ENCODE measurements at regions not wholly inside any gene's neighbourhood (a gene's known extent, or its start where the extent isn't known, plus 50 kb on each side); places are given as distances from the start of the nearest gene placed in this dataset.

- no peak for DNase-seq
- intact Hi-C loops (cut with DNase I) = no loop called here
- H3K27ac ChIP-seq = no peak overlapping the region
- WGBS, 2 donors = 37 to 48% methylated on average over 2 of the region's 2 CpGs
- H3K36me3 ChIP-seq (replicated peaks in 1 of 2; ENCODE audit: insufficient read depth in 1 of 2, low read depth in 2 of 2) = no peaks in the 10 kb centered on the region
- no peak for ATAC-seq
- H3K4me3 ChIP-seq = no peak overlapping the region
- TF ChIP-seq POLR2A (IDR thresholded peaks at IDR 0.05) = no peak
- TF ChIP-seq, protein P1, sequence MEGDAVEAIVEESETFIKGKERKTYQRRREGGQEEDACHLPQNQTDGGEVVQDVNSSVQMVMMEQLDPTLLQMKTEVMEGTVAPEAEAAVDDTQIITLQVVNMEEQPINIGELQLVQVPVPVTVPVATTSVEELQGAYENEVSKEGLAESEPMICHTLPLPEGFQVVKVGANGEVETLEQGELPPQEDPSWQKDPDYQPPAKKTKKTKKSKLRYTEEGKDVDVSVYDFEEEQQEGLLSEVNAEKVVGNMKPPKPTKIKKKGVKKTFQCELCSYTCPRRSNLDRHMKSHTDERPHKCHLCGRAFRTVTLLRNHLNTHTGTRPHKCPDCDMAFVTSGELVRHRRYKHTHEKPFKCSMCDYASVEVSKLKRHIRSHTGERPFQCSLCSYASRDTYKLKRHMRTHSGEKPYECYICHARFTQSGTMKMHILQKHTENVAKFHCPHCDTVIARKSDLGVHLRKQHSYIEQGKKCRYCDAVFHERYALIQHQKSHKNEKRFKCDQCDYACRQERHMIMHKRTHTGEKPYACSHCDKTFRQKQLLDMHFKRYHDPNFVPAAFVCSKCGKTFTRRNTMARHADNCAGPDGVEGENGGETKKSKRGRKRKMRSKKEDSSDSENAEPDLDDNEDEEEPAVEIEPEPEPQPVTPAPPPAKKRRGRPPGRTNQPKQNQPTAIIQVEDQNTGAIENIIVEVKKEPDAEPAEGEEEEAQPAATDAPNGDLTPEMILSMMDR (IDR thresholded peaks at IDR 0.05) = no peak
- no peaks in the 10 kb centered on the region for H3K27me3 ChIP-seq
- no peaks in the 10 kb centered on the region for H3K4me1 ChIP-seq
- no peaks in the 10 kb centered on the region for H3K9me3 ChIP-seq
Observed at GRCh38 chr3:106839576-106840280, 537.5 kb upstream of the CCDC54 start.

GRCh38 chr3:106840319-106840718, 536.9 kb upstream of the CCDC54 start:
- intact Hi-C loops (cut with DNase I) = no loop called here
- ATAC-seq = no peak
- Histone ChIP-seq H3K27ac (no peak overlapping the region), H3K36me3 (replicated peaks in 1 of 2; ENCODE audit: insufficient read depth in 1 of 2, low read depth in 2 of 2) (no peaks in the 10 kb centered on the region), H3K27me3 (no peaks in the 10 kb centered on the region), H3K9me3 (no peaks in the 10 kb centered on the region), H3K4me1 (no peaks in the 10 kb centered on the region), H3K4me3 (no peak overlapping the region)
- no peak for DNase-seq
- TF ChIP-seq POLR2A (IDR thresholded peaks at IDR 0.05) = no peak
- TF ChIP-seq, protein P1 (IDR thresholded peaks at IDR 0.05) = no peak

- DNase-seq = no peak
- no peak for ATAC-seq
- intact Hi-C loops (cut with DNase I) = no loop called here
- WGBS, 2 donors = 20 to 29% methylated on average over 2 of the region's 2 CpGs
- TF ChIP-seq, protein P1 (IDR thresholded peaks at IDR 0.05) = no peak
- no peak for TF ChIP-seq POLR2A (IDR thresholded peaks at IDR 0.05)
- Histone ChIP-seq H3K9me3 (no peaks in the 10 kb centered on the region), H3K27ac (no peak overlapping the region), H3K36me3 (replicated peaks in 1 of 2; ENCODE audit: insufficient read depth in 1 of 2, low read depth in 2 of 2) (no peaks in the 10 kb centered on the region), H3K4me1 (no peaks in the 10 kb centered on the region), H3K27me3 (no peaks in the 10 kb centered on the region), H3K4me3 (no peak overlapping the region)
Observed at GRCh38 chr3:106842151-106842550, 535.1 kb upstream of the CCDC54 start.

GRCh38 chr3:106844638-106845037, 532.6 kb upstream of the CCDC54 start:
- Histone ChIP-seq H3K27me3 (no peaks in the 10 kb centered on the region), H3K9me3 (no peaks in the 10 kb centered on the region), H3K27ac (no peak overlapping the region), H3K4me1 (no peaks in the 10 kb centered on the region), H3K36me3 (replicated peaks in 1 of 2; ENCODE audit: insufficient read depth in 1 of 2, low read depth in 2 of 2) (no peaks in the 10 kb centered on the region), H3K4me3 (no peak overlapping the region)
- TF ChIP-seq, protein P1 (IDR thresholded peaks at IDR 0.05) = no peak
- TF ChIP-seq POLR2A (IDR thresholded peaks at IDR 0.05) = no peak
- intact Hi-C loops (cut with DNase I) = no loop called here
- DNase-seq (no peak), ATAC-seq (no peak)

- no peak for TF ChIP-seq POLR2A (IDR thresholded peaks at IDR 0.05)
- 76 to 79% methylated on average over 2 of the region's 2 CpGs for WGBS, 2 donors
- Histone ChIP-seq H3K4me3 (no peak overlapping the region), H3K36me3 (replicated peaks in 1 of 2; ENCODE audit: insufficient read depth in 1 of 2, low read depth in 2 of 2) (no peaks in the 10 kb centered on the region), H3K4me1 (no peaks in the 10 kb centered on the region), H3K27ac (no peak overlapping the region), H3K27me3 (no peaks in the 10 kb centered on the region), H3K9me3 (no peaks in the 10 kb centered on the region)
- no peak for ATAC-seq
- intact Hi-C loops (cut with DNase I) = no loop called here
- DNase-seq = no peak
Observed at GRCh38 chr3:106848099-106848498, 529.1 kb upstream of the CCDC54 start.

Data from body of pancreas (tissue), 4 donors.